ENCODE measurements at regions not wholly inside any gene's neighbourhood (a gene's known extent, or its start where the extent isn't known, plus 50 kb on each side); places are given as distances from the start of the nearest gene placed in this dataset.

GRCh38 chr7:17722798-17723197 lies 217.5 kb downstream of the SNX13 start:
- Histone ChIP-seq H3K4me1 (peaks cover 2% of the 10 kb centered on the region), H3K4me3 (ENCODE audit: low read depth, low read length) (no peak overlapping the region), H3K27me3 (no peaks in the 10 kb centered on the region), H3K9me3 (no peaks in the 10 kb centered on the region), H3K36me3 (no peaks in the 10 kb centered on the region)
- DNase-seq: no peak
- TF ChIP-seq CTCF (IDR thresholded peaks at IDR 0.05; ENCODE audit: low read depth, low read length): no peak

GRCh38 chr7:17725821-17726220 lies 214.5 kb downstream of the SNX13 start:
- no peak for DNase-seq
- Histone ChIP-seq H3K4me3 (ENCODE audit: low read depth, low read length) (no peak overlapping the region), H3K9me3 (no peaks in the 10 kb centered on the region)

DNA sequence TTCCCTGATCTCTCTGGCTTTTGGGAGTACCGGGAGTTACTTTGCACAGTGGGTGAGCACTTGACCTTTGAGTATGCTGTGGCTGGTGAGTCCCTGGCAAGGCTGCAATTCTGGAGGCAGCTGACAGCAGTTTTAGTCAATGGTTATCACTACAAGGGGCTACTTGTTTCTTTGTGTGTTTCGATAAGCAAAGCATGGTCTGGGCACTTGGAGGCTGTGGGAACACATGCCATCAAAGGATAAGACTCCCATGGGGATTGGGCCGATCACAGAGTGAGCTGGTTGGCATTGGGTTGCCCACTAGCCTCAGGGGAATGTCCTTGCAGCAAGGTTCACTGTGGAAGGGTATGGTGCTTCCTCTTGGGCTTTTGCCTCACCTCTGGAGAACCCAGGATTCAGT lies 208.2 kb downstream of the SNX13 start:
- DNase-seq: no peak
- H3K9me3 ChIP-seq: no peaks in the 10 kb centered on the region; the same call in 1 of the 2 replicates
- H3K4me1 ChIP-seq: no peaks in the 10 kb centered on the region
- H3K36me3 ChIP-seq: no peaks in the 10 kb centered on the region
- H3K4me3 ChIP-seq (ENCODE audit: low read depth, low read length): no peak overlapping the region
- no peak for TF ChIP-seq CTCF (IDR thresholded peaks at IDR 0.05; ENCODE audit: low read depth, low read length)
- no peaks in the 10 kb centered on the region for H3K27me3 ChIP-seq

More at GRCh38 chr7:17725821-17726220, 214.5 kb downstream of the SNX13 start:
- Histone ChIP-seq H3K27me3 (no peaks in the 10 kb centered on the region), H3K4me1 (no peaks in the 10 kb centered on the region), H3K36me3 (no peaks in the 10 kb centered on the region)
- TF ChIP-seq CTCF (IDR thresholded peaks at IDR 0.05; ENCODE audit: low read depth, low read length): no peak
